Pons (tissue), 1 donor: ENCODE measurements at regions not wholly inside any gene's neighbourhood (a gene's known extent, or its start where the extent isn't known, plus 50 kb on each side); places are given as distances from the start of the nearest gene placed in this dataset.
"Not testable (repeated sequence)": the region's sequence is repeated elsewhere in the genome, so short reads cannot be mapped to it uniquely, and the experiment has no call there.

Experiments used
- DNase-seq: peaks from one replicate; pipeline ENCODE4 v3.0.0-alpha.2; 2016; ENCODE audit warnings: low spot score

- no peak for DNase-seq
Observed at GRCh38 chr9:32172256-32172655, 212.2 kb upstream of the ACO1 start.

- DNase-seq: peak; percentile 14
Observed at GRCh38 chr9:32177396-32177795, 207.0 kb upstream of the ACO1 start.

GRCh38 chr9:32180597-32180996 lies 203.8 kb upstream of the ACO1 start:
- no peak for DNase-seq

GRCh38 chr9:32200241-32200640 lies 184.2 kb upstream of the ACO1 start:
- no peak for DNase-seq

- no peak for DNase-seq
Observed at GRCh38 chr9:32200896-32201295, 183.5 kb upstream of the ACO1 start.

- not testable (repeated sequence) for DNase-seq
Observed at GRCh38 chr9:32209164-32209563, 175.3 kb upstream of the ACO1 start.

- DNase-seq: no peak
Observed at GRCh38 chr9:32218100-32218767, 166.2 kb upstream of the ACO1 start.

- DNase-seq: no peak
Observed at GRCh38 chr9:32220750-32221149, 163.7 kb upstream of the ACO1 start.

GRCh38 chr9:32234451-32234850 lies 150.0 kb upstream of the ACO1 start:
- DNase-seq: peak; percentile 12

- peak; percentile 18 for DNase-seq
Observed at GRCh38 chr9:32247168-32247567, 137.3 kb upstream of the ACO1 start.

- DNase-seq: no peak
Observed at GRCh38 chr9:32248189-32248712, 136.2 kb upstream of the ACO1 start.

- DNase-seq: peak; percentile 73
Observed at GRCh38 chr9:32251539-32251938, 132.9 kb upstream of the ACO1 start.

- no peak for DNase-seq
Observed at GRCh38 chr9:32253731-32254130, 130.7 kb upstream of the ACO1 start.

- no peak for DNase-seq
Observed at GRCh38 chr9:32255026-32255425, 129.4 kb upstream of the ACO1 start.

GRCh38 chr9:32258482-32258881 lies 126.0 kb upstream of the ACO1 start:
- DNase-seq: no peak

- DNase-seq: no peak
Observed at GRCh38 chr9:32260151-32260862, 124.1 kb upstream of the ACO1 start.

- no peak for DNase-seq
Observed at GRCh38 chr9:32264170-32264864, 120.1 kb upstream of the ACO1 start.

GRCh38 chr9:32265037-32265436 lies 119.4 kb upstream of the ACO1 start:
- no peak for DNase-seq

GRCh38 chr9:32278991-32279390 lies 105.5 kb upstream of the ACO1 start:
- no peak for DNase-seq

- no peak for DNase-seq
Observed at GRCh38 chr9:32289756-32290155, 94.7 kb upstream of the ACO1 start.

- DNase-seq: no peak
Observed at GRCh38 chr9:32291370-32291769, 93.1 kb upstream of the ACO1 start.

- no peak for DNase-seq
Observed at GRCh38 chr9:32292611-32293010, 91.8 kb upstream of the ACO1 start.

GRCh38 chr9:32293091-32293490 lies 91.4 kb upstream of the ACO1 start:
- DNase-seq: no peak
